Trophoblast cell (in vitro differentiated cells and primary cell): ENCODE measurements at regions not wholly inside any gene's neighbourhood (a gene's known extent, or its start where the extent isn't known, plus 50 kb on each side); places are given as distances from the start of the nearest gene placed in this dataset.

Experiments used
- DNase-seq, 2 donors: peaks; one replicate each; pipeline ENCODE4 v3.0.0-alpha.2; 2016
- H2AFZ ChIP-seq: 2 replicates; pipeline ENCODE4 v1.6.1; 2013; ENCODE audit warnings: low read length, moderate library complexity, mild to moderate bottlenecking; ENCODE audit not compliant: insufficient read depth, poor library complexity
- H2AK5ac ChIP-seq: 2 replicates; pipeline ENCODE4 v1.6.1; 2013; ENCODE audit warnings: mild to moderate bottlenecking, low read length
- H2BK120ac ChIP-seq: 2 replicates; pipeline ENCODE4 v1.6.1; 2013; ENCODE audit warnings: low read length, mild to moderate bottlenecking, moderate library complexity; ENCODE audit not compliant: insufficient read depth, poor library complexity
- H2BK12ac ChIP-seq: 2 replicates; pipeline ENCODE4 v1.6.1; 2013; ENCODE audit warnings: mild to moderate bottlenecking, low read length, moderate library complexity
- H2BK5ac ChIP-seq: 2 replicates; pipeline ENCODE4 v1.6.1; 2013; ENCODE audit warnings: low read length, low read depth, moderate library complexity, mild to moderate bottlenecking; ENCODE audit not compliant: poor library complexity
- H3K14ac ChIP-seq: 2 replicates; pipeline ENCODE4 v1.6.1; 2013; ENCODE audit warnings: mild to moderate bottlenecking, low read length
- H3K18ac ChIP-seq: 2 replicates; pipeline ENCODE4 v1.6.1; 2013; ENCODE audit warnings: mild to moderate bottlenecking, low read length
- H3K23ac ChIP-seq: 2 replicates; pipeline ENCODE4 v1.6.1; 2013; ENCODE audit warnings: low read length
- H3K27ac ChIP-seq: 2 replicates; pipeline ENCODE4 v1.5.1; 2013; ENCODE audit warnings: low read depth, mild to moderate bottlenecking, inconsistent platforms, low read length, moderate library complexity
- H3K27me3 ChIP-seq: 2 replicates; pipeline ENCODE4 v1.6.1; 2013; ENCODE audit warnings: inconsistent platforms, mild to moderate bottlenecking, low read length, moderate library complexity; ENCODE audit not compliant: insufficient read depth
- H3K36me3 ChIP-seq, 2 experiments: 1 replicate in 1 of 2; 2 replicates in 1 of 2; pipeline ENCODE4 v1.6.1; 2013; ENCODE audit warnings: low read length in 2 of 2, mild to moderate bottlenecking in 2 of 2, moderate library complexity in 1 of 2; ENCODE audit not compliant: insufficient read depth in 2 of 2, control insufficient read depth in 1 of 2
- H3K4ac ChIP-seq: 2 replicates; pipeline ENCODE4 v1.6.1; 2013; ENCODE audit warnings: low read depth, mild to moderate bottlenecking, low read length, moderate library complexity
- H3K4me1 ChIP-seq, 2 experiments: 1 replicate in 1 of 2; 2 replicates in 1 of 2; pipeline ENCODE4 v1.6.1; 2013; ENCODE audit warnings: low read length in 2 of 2, mild to moderate bottlenecking in 2 of 2, moderate library complexity in 1 of 2; ENCODE audit not compliant: insufficient read depth in 2 of 2, control insufficient read depth in 1 of 2
- H3K4me2 ChIP-seq: 2 replicates; pipeline ENCODE4 v1.6.1; 2013; ENCODE audit warnings: inconsistent platforms, mild to moderate bottlenecking, low read length, moderate library complexity
- H3K4me3 ChIP-seq: 2 replicates; pipeline ENCODE4 v1.5.1; 2013; ENCODE audit warnings: mild to moderate bottlenecking, low read depth, low read length, inconsistent platforms
- H3K79me1 ChIP-seq: one replicate; pipeline ENCODE4 v1.6.1; 2013; ENCODE audit warnings: low read length
- H3K79me2 ChIP-seq: 2 replicates; pipeline ENCODE4 v1.6.1; 2013; ENCODE audit warnings: low read length, mild to moderate bottlenecking; ENCODE audit not compliant: control insufficient read depth, insufficient read depth, poor library complexity
- H3K9ac ChIP-seq: 2 replicates; pipeline ENCODE4 v1.6.1; 2013; ENCODE audit warnings: mild to moderate bottlenecking, low read length
- H3K9me3 ChIP-seq: 2 replicates; pipeline ENCODE4 v1.6.1; 2013; ENCODE audit warnings: low read depth, mild to moderate bottlenecking, control low read depth, inconsistent platforms, low read length; ENCODE audit not compliant: insufficient read depth
- H4K12ac ChIP-seq: 2 replicates; pipeline ENCODE4 v1.6.1; 2013; ENCODE audit warnings: low read depth, mild to moderate bottlenecking, low read length, moderate library complexity
- H4K8ac ChIP-seq: 2 replicates; pipeline ENCODE4 v1.6.1; 2013; ENCODE audit warnings: low read depth, mild to moderate bottlenecking, low read length, moderate library complexity
- H4K91ac ChIP-seq: one replicate; pipeline ENCODE4 v1.6.1; 2013; ENCODE audit warnings: low read depth, mild to moderate bottlenecking, low read length, moderate library complexity
- WGBS: extraction: QIAGEN DNeasy Blood & Tissue Kit; methylation state at CpG from one replicate; pipeline ENCODE4 v1.1.7; 2013; ENCODE audit warnings: missing lambda C conversion rate; ENCODE audit not compliant: insufficient read length, insufficient coverage; ENCODE audit errors: extremely low coverage; 5-methylcytosine and 5-hydroxymethylcytosine counted together

DNA sequence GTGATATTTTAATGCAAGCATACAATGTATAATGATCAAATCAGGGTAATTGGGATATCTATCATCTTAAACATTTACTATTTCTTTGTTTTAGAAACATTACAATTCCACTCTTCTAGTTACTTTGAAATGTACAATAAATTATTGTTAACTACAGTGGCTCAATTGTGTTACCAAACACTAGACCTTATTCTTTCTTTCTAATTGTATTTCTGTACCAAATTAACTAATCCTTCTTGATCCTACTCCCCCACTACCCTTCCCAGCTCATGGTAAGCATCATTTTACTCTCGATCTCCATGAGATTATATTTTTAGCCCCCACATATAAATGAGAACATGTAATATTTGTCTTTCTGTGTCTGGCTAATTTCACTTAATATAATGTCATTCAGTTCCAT, 95.0 kb upstream of the MROH9 start:
- Histone ChIP-seq H3K9me3 (no peaks in the 10 kb centered on the region), H3K4me3 (no peak overlapping the region), H3K4me2 (no peak overlapping the region), H4K12ac (no peak overlapping the region), H2BK120ac (no peak overlapping the region), H3K79me2 (no peaks in the 10 kb centered on the region), H3K14ac (no peak overlapping the region), H3K27me3 (no peaks in the 10 kb centered on the region), H3K79me1 (no peaks in the 10 kb centered on the region), H4K91ac (no peak overlapping the region), H2BK5ac (no peak overlapping the region), H2AFZ (no peak overlapping the region), H3K36me3 (no peaks in the 10 kb centered on the region), H3K23ac (no peak overlapping the region), H3K18ac (no peak overlapping the region), H3K27ac (no peak overlapping the region), H4K8ac (no peak overlapping the region), H3K4ac (no peak overlapping the region), H2BK12ac (no peak overlapping the region), H3K4me1 (no peaks in the 10 kb centered on the region), H3K9ac (no peak overlapping the region), H2AK5ac (no peak overlapping the region)
- no CpG with 5 or more reads among the region's 1 CpG for WGBS
- no peak for DNase-seq

- H3K36me3 ChIP-seq, result no peaks in the 10 kb centered on the region
- H2BK5ac ChIP-seq, result no peak overlapping the region
- H3K79me2 ChIP-seq, result no peaks in the 10 kb centered on the region
- no peaks in the 10 kb centered on the region for H3K79me1 ChIP-seq
- H3K4me1 ChIP-seq, result no peaks in the 10 kb centered on the region
- no peak overlapping the region for H3K4me2 ChIP-seq
- no peak overlapping the region for H2AFZ ChIP-seq
- H3K18ac ChIP-seq, result no peak overlapping the region
- H3K9ac ChIP-seq, result no peak overlapping the region
- H3K23ac ChIP-seq, result no peak overlapping the region
- H2AK5ac ChIP-seq, result no peak overlapping the region
- no peaks in the 10 kb centered on the region for H3K27me3 ChIP-seq
- no peak overlapping the region for H2BK120ac ChIP-seq
- H3K14ac ChIP-seq, result no peak overlapping the region
- no peaks in the 10 kb centered on the region for H3K9me3 ChIP-seq
- no peak overlapping the region for H3K27ac ChIP-seq
- DNase-seq, result no peak
- no CpG with 5 or more reads among the region's 5 CpGs for WGBS
- H3K4ac ChIP-seq, result no peak overlapping the region
- no peak overlapping the region for H4K91ac ChIP-seq
- H4K12ac ChIP-seq, result no peak overlapping the region
- no peak overlapping the region for H3K4me3 ChIP-seq
- no peak overlapping the region for H4K8ac ChIP-seq
- no peak overlapping the region for H2BK12ac ChIP-seq
Observed at GRCh38 chr1:170853302-170853701, 82.0 kb upstream of the MROH9 start.

- H4K91ac ChIP-seq, result no peak overlapping the region
- H2BK5ac ChIP-seq, result no peak overlapping the region
- H2AFZ ChIP-seq, result no peak overlapping the region
- no peaks in the 10 kb centered on the region for H3K9me3 ChIP-seq
- H3K27me3 ChIP-seq, result no peaks in the 10 kb centered on the region
- H2BK120ac ChIP-seq, result no peak overlapping the region
- H3K79me1 ChIP-seq, result no peaks in the 10 kb centered on the region
- no peak overlapping the region for H4K8ac ChIP-seq
- no peak overlapping the region for H3K9ac ChIP-seq
- no peak overlapping the region for H3K18ac ChIP-seq
- no peak overlapping the region for H3K4me2 ChIP-seq
- no peak overlapping the region for H3K4ac ChIP-seq
- H2AK5ac ChIP-seq, result no peak overlapping the region
- H3K27ac ChIP-seq, result no peak overlapping the region
- no peak overlapping the region for H3K23ac ChIP-seq
- H3K36me3 ChIP-seq, result no peaks in the 10 kb centered on the region
- no peak for DNase-seq
- no peaks in the 10 kb centered on the region for H3K79me2 ChIP-seq
- H3K4me1 ChIP-seq, result no peaks in the 10 kb centered on the region
- no peak overlapping the region for H3K4me3 ChIP-seq
- no peak overlapping the region for H4K12ac ChIP-seq
- H2BK12ac ChIP-seq, result no peak overlapping the region
- H3K14ac ChIP-seq, result no peak overlapping the region
Observed at GRCh38 chr1:170853867-170854266, 81.5 kb upstream of the MROH9 start.

DNA sequence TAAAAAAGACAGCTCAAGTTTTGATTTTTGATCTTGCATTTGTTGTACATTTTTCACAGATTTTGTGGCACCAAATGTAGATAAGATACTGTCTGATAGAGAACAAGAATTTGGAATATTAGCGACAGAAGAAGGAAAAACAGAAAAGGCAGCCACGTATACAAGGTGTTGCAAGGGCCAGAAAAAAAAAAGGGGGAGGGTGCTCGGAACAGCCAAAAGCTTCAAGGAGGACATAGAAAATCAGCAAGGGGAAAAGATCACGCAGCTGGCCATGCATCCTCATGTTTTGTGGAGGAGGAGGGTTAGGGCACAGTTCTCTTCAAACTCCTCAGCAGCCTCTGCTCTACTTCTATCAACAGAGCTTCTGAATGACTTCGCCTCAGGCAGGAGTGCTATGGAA, 80.7 kb upstream of the MROH9 start:
- H3K27ac ChIP-seq, result no peak overlapping the region
- peak in 1 of 2 donors; percentile 46 for DNase-seq
- WGBS, result no CpG with 5 or more reads among the region's 5 CpGs

More for the DNA sequence above, 80.7 kb upstream of the MROH9 start:
- Histone ChIP-seq H3K23ac (no peak overlapping the region), H3K4me2 (no peak overlapping the region), H2BK5ac (no peak overlapping the region), H3K27me3 (no peaks in the 10 kb centered on the region), H3K4ac (no peak overlapping the region), H3K9ac (no peak overlapping the region), H2AFZ (no peak overlapping the region), H3K18ac (no peak overlapping the region), H4K12ac (no peak overlapping the region), H3K4me1 (no peaks in the 10 kb centered on the region), H3K14ac (no peak overlapping the region), H4K8ac (no peak overlapping the region), H2AK5ac (no peak overlapping the region), H2BK120ac (no peak overlapping the region), H2BK12ac (no peak overlapping the region), H3K9me3 (no peaks in the 10 kb centered on the region), H4K91ac (no peak overlapping the region), H3K79me2 (no peaks in the 10 kb centered on the region), H3K4me3 (no peak overlapping the region), H3K36me3 (no peaks in the 10 kb centered on the region), H3K79me1 (no peaks in the 10 kb centered on the region)
